ENCODE measurements at regions not wholly inside any gene's neighbourhood (a gene's known extent, or its start where the extent isn't known, plus 50 kb on each side); places are given as distances from the start of the nearest gene placed in this dataset.

GRCh38 chr11:134643115-134644012, 231.3 kb upstream of the B3GAT1 start:
- Histone ChIP-seq H3K9me1 (ENCODE audit: control insufficient read depth, insufficient read depth, low read length) (no peaks in the 10 kb centered on the region), H3K27me3 (ENCODE audit: control insufficient read depth in 2 of 2, insufficient read depth in 2 of 2, low read length in 2 of 2) (peaks cover 0 to 67% of the 10 kb centered on the region in 2 experiments; a peak in 4 of 5 replicates), H3K4me1 (replicated peaks in 1 of 2; ENCODE audit: control insufficient read depth in 2 of 2, insufficient read depth in 2 of 2, low read length in 2 of 2) (no peaks in the 10 kb centered on the region), H3K9ac (ENCODE audit: insufficient read depth in 1 of 2, low read depth in 2 of 2, low read length in 2 of 2) (no peak overlapping the region), H3K79me2 (ENCODE audit: control insufficient read depth, insufficient read depth, low read length) (no peaks in the 10 kb centered on the region), H3K4me2 (ENCODE audit: insufficient read depth, low read length) (no peak overlapping the region), H3K4me3 (no peak overlapping the region), H4K20me1 (replicated peaks; ENCODE audit: control insufficient read depth, insufficient read depth, low read length) (peaks cover 12% of the 10 kb centered on the region; the same call in 1 of the 2 replicates), H2AFZ (ENCODE audit: low read depth, low read length) (no peak overlapping the region), H3K9me3 (replicated peaks; ENCODE audit: control insufficient read depth, insufficient read depth, low read depth, low read length) (no peaks in the 10 kb centered on the region), H3K36me3 (ENCODE audit: control insufficient read depth, insufficient read depth, low read length) (no peaks in the 10 kb centered on the region), H3K27ac (ENCODE audit: extremely low read depth, low read depth, low read length) (no peak overlapping the region)
- in situ Hi-C loops (cut with MboI) (no loop called here), intact Hi-C loops (cut with micrococcal nuclease) (no loop called here)
- CTCF ChIA-PET (ENCODE audit: low intra/inter-chr PET ratio), result no interaction called here
- WGBS (ENCODE audit: insufficient coverage, low coverage, missing lambda C conversion rate), result under 1% methylated on average over 23 of the region's 24 CpGs
- POLR2A ChIA-PET, result no interaction called here
- no peak for DNase-seq (ENCODE audit: extremely low read depth in 1 of 4, low spot score in 3 of 4)
- ATAC-seq, result no peak
- no peak for FAIRE-seq
- no TSS peak for BruUV-seq (replicated peaks)
- TF ChIP-seq EP300 (IDR thresholded peaks at IDR 0.05; ENCODE audit: low read length) (no peak), ZNF584 (CRISPR knock-in tag; IDR thresholded peaks at IDR 0.05; ENCODE audit: low read depth) (no peak), POLR2A (conservative IDR thresholded peaks at IDR 0.05) (no peak), PPARD (CRISPR knock-in tag; IDR thresholded peaks at IDR 0.05) (no peak), ETS1 (conservative IDR thresholded peaks at IDR 0.05; ENCODE audit: control insufficient read depth, low read depth, low read length) (no peak), MCM2 (IDR thresholded peaks at IDR 0.05; ENCODE audit: low read depth) (no peak)
- TF ChIP-seq, protein P1, sequence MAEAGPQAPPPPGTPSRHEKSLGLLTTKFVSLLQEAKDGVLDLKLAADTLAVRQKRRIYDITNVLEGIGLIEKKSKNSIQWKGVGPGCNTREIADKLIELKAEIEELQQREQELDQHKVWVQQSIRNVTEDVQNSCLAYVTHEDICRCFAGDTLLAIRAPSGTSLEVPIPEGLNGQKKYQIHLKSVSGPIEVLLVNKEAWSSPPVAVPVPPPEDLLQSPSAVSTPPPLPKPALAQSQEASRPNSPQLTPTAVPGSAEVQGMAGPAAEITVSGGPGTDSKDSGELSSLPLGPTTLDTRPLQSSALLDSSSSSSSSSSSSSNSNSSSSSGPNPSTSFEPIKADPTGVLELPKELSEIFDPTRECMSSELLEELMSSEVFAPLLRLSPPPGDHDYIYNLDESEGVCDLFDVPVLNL (CRISPR knock-in tag; IDR thresholded peaks at IDR 0.05; ENCODE audit: low read depth), result no peak
- TF ChIP-seq, protein P2, sequence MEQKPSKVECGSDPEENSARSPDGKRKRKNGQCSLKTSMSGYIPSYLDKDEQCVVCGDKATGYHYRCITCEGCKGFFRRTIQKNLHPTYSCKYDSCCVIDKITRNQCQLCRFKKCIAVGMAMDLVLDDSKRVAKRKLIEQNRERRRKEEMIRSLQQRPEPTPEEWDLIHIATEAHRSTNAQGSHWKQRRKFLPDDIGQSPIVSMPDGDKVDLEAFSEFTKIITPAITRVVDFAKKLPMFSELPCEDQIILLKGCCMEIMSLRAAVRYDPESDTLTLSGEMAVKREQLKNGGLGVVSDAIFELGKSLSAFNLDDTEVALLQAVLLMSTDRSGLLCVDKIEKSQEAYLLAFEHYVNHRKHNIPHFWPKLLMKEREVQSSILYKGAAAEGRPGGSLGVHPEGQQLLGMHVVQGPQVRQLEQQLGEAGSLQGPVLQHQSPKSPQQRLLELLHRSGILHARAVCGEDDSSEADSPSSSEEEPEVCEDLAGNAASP (IDR thresholded peaks at IDR 0.05), result no peak
- TF ChIP-seq, protein P3, sequence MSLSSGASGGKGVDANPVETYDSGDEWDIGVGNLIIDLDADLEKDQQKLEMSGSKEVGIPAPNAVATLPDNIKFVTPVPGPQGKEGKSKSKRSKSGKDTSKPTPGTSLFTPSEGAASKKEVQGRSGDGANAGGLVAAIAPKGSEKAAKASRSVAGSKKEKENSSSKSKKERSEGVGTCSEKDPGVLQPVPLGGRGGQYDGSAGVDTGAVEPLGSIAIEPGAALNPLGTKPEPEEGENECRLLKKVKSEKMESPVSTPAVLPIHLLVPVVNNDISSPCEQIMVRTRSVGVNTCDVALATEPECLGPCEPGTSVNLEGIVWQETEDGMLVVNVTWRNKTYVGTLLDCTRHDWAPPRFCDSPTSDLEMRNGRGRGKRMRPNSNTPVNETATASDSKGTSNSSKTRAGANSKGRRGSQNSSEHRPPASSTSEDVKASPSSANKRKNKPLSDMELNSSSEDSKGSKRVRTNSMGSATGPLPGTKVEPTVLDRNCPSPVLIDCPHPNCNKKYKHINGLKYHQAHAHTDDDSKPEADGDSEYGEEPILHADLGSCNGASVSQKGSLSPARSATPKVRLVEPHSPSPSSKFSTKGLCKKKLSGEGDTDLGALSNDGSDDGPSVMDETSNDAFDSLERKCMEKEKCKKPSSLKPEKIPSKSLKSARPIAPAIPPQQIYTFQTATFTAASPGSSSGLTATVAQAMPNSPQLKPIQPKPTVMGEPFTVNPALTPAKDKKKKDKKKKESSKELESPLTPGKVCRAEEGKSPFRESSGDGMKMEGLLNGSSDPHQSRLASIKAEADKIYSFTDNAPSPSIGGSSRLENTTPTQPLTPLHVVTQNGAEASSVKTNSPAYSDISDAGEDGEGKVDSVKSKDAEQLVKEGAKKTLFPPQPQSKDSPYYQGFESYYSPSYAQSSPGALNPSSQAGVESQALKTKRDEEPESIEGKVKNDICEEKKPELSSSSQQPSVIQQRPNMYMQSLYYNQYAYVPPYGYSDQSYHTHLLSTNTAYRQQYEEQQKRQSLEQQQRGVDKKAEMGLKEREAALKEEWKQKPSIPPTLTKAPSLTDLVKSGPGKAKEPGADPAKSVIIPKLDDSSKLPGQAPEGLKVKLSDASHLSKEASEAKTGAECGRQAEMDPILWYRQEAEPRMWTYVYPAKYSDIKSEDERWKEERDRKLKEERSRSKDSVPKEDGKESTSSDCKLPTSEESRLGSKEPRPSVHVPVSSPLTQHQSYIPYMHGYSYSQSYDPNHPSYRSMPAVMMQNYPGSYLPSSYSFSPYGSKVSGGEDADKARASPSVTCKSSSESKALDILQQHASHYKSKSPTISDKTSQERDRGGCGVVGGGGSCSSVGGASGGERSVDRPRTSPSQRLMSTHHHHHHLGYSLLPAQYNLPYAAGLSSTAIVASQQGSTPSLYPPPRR (CRISPR knock-in tag; IDR thresholded peaks at IDR 0.05; ENCODE audit: borderline replicate concordance), result no peak
- TF ChIP-seq, protein P4, sequence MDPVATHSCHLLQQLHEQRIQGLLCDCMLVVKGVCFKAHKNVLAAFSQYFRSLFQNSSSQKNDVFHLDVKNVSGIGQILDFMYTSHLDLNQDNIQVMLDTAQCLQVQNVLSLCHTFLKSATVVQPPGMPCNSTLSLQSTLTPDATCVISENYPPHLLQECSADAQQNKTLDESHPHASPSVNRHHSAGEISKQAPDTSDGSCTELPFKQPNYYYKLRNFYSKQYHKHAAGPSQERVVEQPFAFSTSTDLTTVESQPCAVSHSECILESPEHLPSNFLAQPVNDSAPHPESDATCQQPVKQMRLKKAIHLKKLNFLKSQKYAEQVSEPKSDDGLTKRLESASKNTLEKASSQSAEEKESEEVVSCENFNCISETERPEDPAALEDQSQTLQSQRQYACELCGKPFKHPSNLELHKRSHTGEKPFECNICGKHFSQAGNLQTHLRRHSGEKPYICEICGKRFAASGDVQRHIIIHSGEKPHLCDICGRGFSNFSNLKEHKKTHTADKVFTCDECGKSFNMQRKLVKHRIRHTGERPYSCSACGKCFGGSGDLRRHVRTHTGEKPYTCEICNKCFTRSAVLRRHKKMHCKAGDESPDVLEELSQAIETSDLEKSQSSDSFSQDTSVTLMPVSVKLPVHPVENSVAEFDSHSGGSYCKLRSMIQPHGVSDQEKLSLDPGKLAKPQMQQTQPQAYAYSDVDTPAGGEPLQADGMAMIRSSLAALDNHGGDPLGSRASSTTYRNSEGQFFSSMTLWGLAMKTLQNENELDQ (CRISPR knock-in tag; IDR thresholded peaks at IDR 0.05; ENCODE audit: borderline replicate concordance), result no peak
